Mesendoderm (in vitro differentiated cells): ENCODE measurements at regions not wholly inside any gene's neighbourhood (a gene's known extent, or its start where the extent isn't known, plus 50 kb on each side); places are given as distances from the start of the nearest gene placed in this dataset.

Experiments
- DNase-seq: peaks from one replicate; pipeline ENCODE4 v3.0.0; 2013
- H2AK5ac ChIP-seq: 2 replicates; pipeline ENCODE4 v1.6.1; 2013; ENCODE audit warnings: low read length, inconsistent platforms
- H2BK120ac ChIP-seq: 2 replicates; pipeline ENCODE4 v1.6.1; 2013; ENCODE audit warnings: low read depth, mild to moderate bottlenecking, low read length, moderate library complexity, mixed read lengths
- H2BK15ac ChIP-seq: replicated peaks from 2 replicates; pipeline ENCODE4 v1.6.1; 2013; ENCODE audit warnings: low read depth, mild to moderate bottlenecking, moderate library complexity
- H2BK5ac ChIP-seq: 2 replicates; pipeline ENCODE4 v1.6.1; 2013; ENCODE audit warnings: low read length, inconsistent platforms
- H3K18ac ChIP-seq: 2 replicates; pipeline ENCODE4 v1.6.1; 2013; ENCODE audit warnings: mild to moderate bottlenecking, low read length, mixed read lengths
- H3K23ac ChIP-seq: one replicate; pipeline ENCODE4 v1.6.1; 2013; ENCODE audit warnings: low read length
- H3K27ac ChIP-seq: 2 replicates; pipeline ENCODE4 v1.5.1; 2013; ENCODE audit warnings: low read depth, mild to moderate bottlenecking, inconsistent platforms, low read length, moderate library complexity
- H3K27me3 ChIP-seq: 2 replicates; pipeline ENCODE4 v1.6.1; 2013; ENCODE audit warnings: low read length, control low read depth, mild to moderate bottlenecking, inconsistent platforms; ENCODE audit not compliant: insufficient read depth, poor library complexity
- H3K36me3 ChIP-seq: 2 replicates; pipeline ENCODE4 v1.6.1; 2013; ENCODE audit warnings: low read length, inconsistent platforms; ENCODE audit not compliant: control insufficient read depth, insufficient read depth
- H3K4ac ChIP-seq: one replicate; pipeline ENCODE4 v1.6.1; 2013; ENCODE audit warnings: low read depth, mild to moderate bottlenecking, low read length, moderate library complexity
- H3K4me1 ChIP-seq: 2 replicates; pipeline ENCODE4 v1.6.1; 2013; ENCODE audit warnings: low read depth, low read length, inconsistent platforms; ENCODE audit not compliant: control insufficient read depth
- H3K4me2 ChIP-seq: 2 replicates; pipeline ENCODE4 v1.6.1; 2013; ENCODE audit warnings: low read length
- H3K4me3 ChIP-seq: 2 replicates; pipeline ENCODE4 v1.5.1; 2013; ENCODE audit warnings: mild to moderate bottlenecking, low read length
- H3K56ac ChIP-seq: one replicate; pipeline ENCODE4 v1.6.1; 2013; ENCODE audit warnings: low read length
- H3K79me1 ChIP-seq: 2 replicates; pipeline ENCODE4 v1.6.1; 2013; ENCODE audit warnings: low read length, inconsistent platforms
- H3K79me2 ChIP-seq: 2 replicates; pipeline ENCODE4 v1.6.1; 2013; ENCODE audit warnings: mild to moderate bottlenecking, low read length; ENCODE audit not compliant: control insufficient read depth, insufficient read depth
- H3K9ac ChIP-seq: 2 replicates; pipeline ENCODE4 v1.6.1; 2013; ENCODE audit warnings: low read length, inconsistent platforms
- H4K5ac ChIP-seq: one replicate; pipeline ENCODE4 v1.6.1; 2013; ENCODE audit warnings: low read length
- H4K8ac ChIP-seq: one replicate; pipeline ENCODE4 v1.6.1; 2013; ENCODE audit warnings: low read depth, mild to moderate bottlenecking, control low read depth, low read length, moderate library complexity
- WGBS: extraction: QIAGEN DNeasy Blood & Tissue Kit; methylation state at CpG from one replicate; pipeline ENCODE4 v1.1.7; 2013; ENCODE audit warnings: low lambda C conversion rate, missing lambda C conversion rate; ENCODE audit not compliant: insufficient coverage; ENCODE audit errors: extremely low coverage; 5-methylcytosine and 5-hydroxymethylcytosine counted together

GRCh38 chr18:37985126-37985525 is 419.5 kb upstream of the CELF4 start:
- H3K23ac ChIP-seq = no peak overlapping the region
- H3K56ac ChIP-seq = no peak overlapping the region
- no peak overlapping the region for H4K8ac ChIP-seq
- no peaks in the 10 kb centered on the region for H3K79me1 ChIP-seq
- no peak overlapping the region for H2AK5ac ChIP-seq
- no peak overlapping the region for H3K27ac ChIP-seq
- H3K4ac ChIP-seq = no peak overlapping the region
- H2BK15ac ChIP-seq = no peak overlapping the region
- H3K9ac ChIP-seq = no peak overlapping the region
- DNase-seq = peak; percentile 72
- no peak overlapping the region for H4K5ac ChIP-seq
- no CpG with 5 or more reads among the region's 5 CpGs for WGBS
- H2BK5ac ChIP-seq = no peak overlapping the region
- H3K4me3 ChIP-seq = no peak overlapping the region
- no peaks in the 10 kb centered on the region for H3K36me3 ChIP-seq
- H3K4me1 ChIP-seq = peaks cover 3% of the 10 kb centered on the region
- H3K4me2 ChIP-seq = no peak overlapping the region
- no peak overlapping the region for H2BK120ac ChIP-seq
- H3K27me3 ChIP-seq = no peaks in the 10 kb centered on the region
- no peaks in the 10 kb centered on the region for H3K79me2 ChIP-seq
- no peak overlapping the region for H3K18ac ChIP-seq

DNA sequence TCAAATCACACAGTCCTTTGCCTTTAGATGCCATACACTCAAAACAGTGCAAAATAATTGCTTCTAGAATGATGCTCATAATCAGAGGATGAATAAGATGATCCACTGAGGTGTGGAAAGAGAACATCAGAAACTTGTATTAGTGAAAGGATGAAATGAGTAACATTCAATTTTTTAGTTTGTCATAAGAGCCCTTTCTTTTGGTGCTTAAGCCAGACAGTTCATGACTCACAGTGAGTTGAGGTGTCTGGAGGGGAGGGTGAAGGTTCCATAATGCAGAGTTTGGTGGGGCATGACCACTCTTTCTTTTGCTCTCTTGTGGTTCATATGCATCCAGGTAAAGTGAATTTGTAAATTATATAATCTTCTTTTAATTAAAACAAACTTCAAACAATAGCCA is 415.0 kb upstream of the CELF4 start:
- H3K27ac ChIP-seq = no peak overlapping the region
- H2BK120ac ChIP-seq = no peak overlapping the region
- no peak overlapping the region for H2BK5ac ChIP-seq
- H3K27me3 ChIP-seq = no peaks in the 10 kb centered on the region
- no peak overlapping the region for H3K23ac ChIP-seq
- H4K5ac ChIP-seq = no peak overlapping the region
- H3K79me2 ChIP-seq = no peaks in the 10 kb centered on the region
- no peak overlapping the region for H3K4ac ChIP-seq
- no peak overlapping the region for H3K9ac ChIP-seq
- no peak overlapping the region for H3K56ac ChIP-seq
- no peak for DNase-seq
- H3K4me1 ChIP-seq = peaks cover 3% of the 10 kb centered on the region
- H3K36me3 ChIP-seq = no peaks in the 10 kb centered on the region
- H3K4me2 ChIP-seq = no peak overlapping the region
- H2AK5ac ChIP-seq = no peak overlapping the region
- no peak overlapping the region for H3K18ac ChIP-seq
- H3K4me3 ChIP-seq = no peak overlapping the region
- no peak overlapping the region for H2BK15ac ChIP-seq
- H3K79me1 ChIP-seq = no peaks in the 10 kb centered on the region
- H4K8ac ChIP-seq = no peak overlapping the region

- Histone ChIP-seq H3K27me3 (no peaks in the 10 kb centered on the region), H2AK5ac (no peak overlapping the region), H3K23ac (no peak overlapping the region), H3K79me1 (no peaks in the 10 kb centered on the region), H3K4me3 (no peak overlapping the region), H4K5ac (no peak overlapping the region), H3K36me3 (no peaks in the 10 kb centered on the region), H3K79me2 (no peaks in the 10 kb centered on the region), H3K4me1 (no peaks in the 10 kb centered on the region), H3K56ac (no peak overlapping the region), H3K4me2 (no peak overlapping the region), H3K4ac (no peak overlapping the region), H3K9ac (no peak overlapping the region), H2BK120ac (no peak overlapping the region), H3K18ac (no peak overlapping the region), H4K8ac (no peak overlapping the region), H2BK15ac (no peak overlapping the region), H3K27ac (no peak overlapping the region), H2BK5ac (no peak overlapping the region)
- no CpG with 5 or more reads among the region's 1 CpG for WGBS
- no peak for DNase-seq
Measured at GRCh38 chr18:37975446-37975845, 409.8 kb upstream of the CELF4 start.

GRCh38 chr18:37967261-37967660 is 401.7 kb upstream of the CELF4 start:
- no peak overlapping the region for H2AK5ac ChIP-seq
- no peaks in the 10 kb centered on the region for H3K79me1 ChIP-seq
- no peak overlapping the region for H3K56ac ChIP-seq
- no peak overlapping the region for H3K27ac ChIP-seq
- no peak for DNase-seq
- H3K4me1 ChIP-seq = no peaks in the 10 kb centered on the region
- no CpG with 5 or more reads among the region's 1 CpG for WGBS
- H2BK5ac ChIP-seq = no peak overlapping the region
- H2BK15ac ChIP-seq = no peak overlapping the region
- no peak overlapping the region for H3K4me2 ChIP-seq
- no peak overlapping the region for H4K5ac ChIP-seq
- H3K23ac ChIP-seq = no peak overlapping the region
- no peak overlapping the region for H4K8ac ChIP-seq
- H3K9ac ChIP-seq = no peak overlapping the region
- H3K27me3 ChIP-seq = no peaks in the 10 kb centered on the region
- H3K36me3 ChIP-seq = no peaks in the 10 kb centered on the region
- H3K79me2 ChIP-seq = no peaks in the 10 kb centered on the region
- H2BK120ac ChIP-seq = no peak overlapping the region
- no peak overlapping the region for H3K4me3 ChIP-seq
- no peak overlapping the region for H3K4ac ChIP-seq
- no peak overlapping the region for H3K18ac ChIP-seq

GRCh38 chr18:37965572-37965970 is 400.0 kb upstream of the CELF4 start:
- H2BK5ac ChIP-seq = no peak overlapping the region
- H4K5ac ChIP-seq = no peak overlapping the region
- H3K36me3 ChIP-seq = no peaks in the 10 kb centered on the region
- no peak overlapping the region for H2BK120ac ChIP-seq
- WGBS = no CpG with 5 or more reads among the region's 1 CpG
- no peak overlapping the region for H3K56ac ChIP-seq
- H3K4me2 ChIP-seq = no peak overlapping the region
- no peak overlapping the region for H3K9ac ChIP-seq
- H3K23ac ChIP-seq = no peak overlapping the region
- no peaks in the 10 kb centered on the region for H3K4me1 ChIP-seq
- H3K27ac ChIP-seq = no peak overlapping the region
- no peaks in the 10 kb centered on the region for H3K79me2 ChIP-seq
- H3K27me3 ChIP-seq = no peaks in the 10 kb centered on the region
- no peak overlapping the region for H2AK5ac ChIP-seq
- H3K79me1 ChIP-seq = no peaks in the 10 kb centered on the region
- H3K18ac ChIP-seq = no peak overlapping the region
- no peak for DNase-seq
- H2BK15ac ChIP-seq = no peak overlapping the region
- H3K4ac ChIP-seq = no peak overlapping the region
- no peak overlapping the region for H3K4me3 ChIP-seq
- no peak overlapping the region for H4K8ac ChIP-seq

DNA sequence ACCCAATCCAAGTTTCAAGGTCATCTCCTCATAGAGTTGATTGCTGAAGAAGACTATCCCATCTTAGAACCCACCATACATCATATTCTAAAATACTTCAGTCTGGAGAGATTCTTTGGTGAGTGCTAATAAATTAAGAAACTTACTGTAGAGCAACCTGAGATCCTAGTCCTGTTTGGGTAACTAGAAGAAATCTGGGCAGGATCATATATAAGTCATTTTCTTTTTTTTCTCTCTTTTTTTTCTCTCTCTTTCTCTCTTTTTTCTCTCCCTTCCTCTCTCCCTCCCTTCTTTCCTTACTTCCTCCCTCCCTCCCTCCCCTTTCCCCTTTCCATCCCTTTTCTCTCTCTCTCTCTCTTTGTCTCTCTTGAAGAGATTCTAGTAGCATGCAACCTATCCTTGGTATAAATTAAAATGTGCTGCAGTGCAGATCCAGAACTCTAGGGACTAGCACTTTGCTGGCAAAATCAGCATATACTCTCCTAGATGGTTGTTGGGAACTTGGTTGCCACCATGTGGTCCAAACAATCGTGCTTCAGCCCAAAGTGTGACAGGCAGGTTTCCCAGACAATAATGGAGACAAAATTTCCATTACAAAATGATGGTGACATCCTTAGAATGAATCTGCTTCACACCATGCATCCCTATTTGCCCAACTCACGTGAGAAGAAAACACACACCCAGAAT is 399.4 kb upstream of the CELF4 start:
- Histone ChIP-seq H3K4me3 (no peak overlapping the region), H2BK15ac (no peak overlapping the region), H2BK5ac (no peak overlapping the region), H3K9ac (no peak overlapping the region), H3K79me1 (no peaks in the 10 kb centered on the region), H2BK120ac (no peak overlapping the region), H3K4ac (no peak overlapping the region), H3K4me1 (no peaks in the 10 kb centered on the region), H2AK5ac (no peak overlapping the region), H3K27ac (no peak overlapping the region), H3K56ac (no peak overlapping the region), H3K36me3 (no peaks in the 10 kb centered on the region), H3K23ac (no peak overlapping the region), H4K8ac (no peak overlapping the region), H3K4me2 (no peak overlapping the region), H3K27me3 (no peaks in the 10 kb centered on the region), H3K79me2 (no peaks in the 10 kb centered on the region), H4K5ac (no peak overlapping the region), H3K18ac (no peak overlapping the region)
- no CpG with 5 or more reads among the region's 2 CpGs for WGBS
- DNase-seq = peak; percentile 37
